GM12878 (cell line): ENCODE measurements at regions not wholly inside any gene's neighbourhood (a gene's known extent, or its start where the extent isn't known, plus 50 kb on each side); places are given as distances from the start of the nearest gene placed in this dataset.

Experiments used
- ATAC-seq: fragments of 200-7000 bp; cut with Tn5 transposase; 3 replicates; pipeline ENCODE4 v1.9.1; 2020; ENCODE audit warnings: mild to moderate bottlenecking, moderate library complexity
- BruUV-seq: library from RNA; stranded (reverse); fragments of 400-500 nt; replicated peaks from 2 replicates; lab custom pipeline; 2021; lab: Mats Ljungman, UMichigan
- CTCF ChIA-PET: fragments of 300-600 bp; sonication (Branson Sonifier 250); formaldehyde crosslinking; extraction: SDS; loops from one replicate; lab custom pipeline; 2021; ENCODE audit warnings: inconsistent platforms; lab: Yijun Ruan, JAX
- POLR2A ChIA-PET: fragments of 350-600 bp; formaldehyde crosslinking; extraction: SDS; loops from one replicate; lab custom pipeline; 2021; ENCODE audit warnings: inconsistent platforms; lab: Charles Lee
- RAD21 ChIA-PET: fragments of 300-600 bp; sonication (Branson Sonifier 250); formaldehyde crosslinking; loops from one replicate; lab custom pipeline; 2023; ENCODE audit warnings: antibody characterized with exemption; ENCODE audit not compliant: unreplicated experiment; lab: Charles Lee
- SMC1A ChIA-PET: fragments of 300-600 bp; sonication (Branson Sonifier 250); formaldehyde crosslinking; loops from one replicate; lab custom pipeline; 2023; ENCODE audit not compliant: unreplicated experiment, uncharacterized antibody; lab: Charles Lee
- DNase-seq: peaks from one replicate; pipeline ENCODE4 v3.0.0-alpha.2; 2011; ENCODE audit warnings: low read depth, low spot score
- FAIRE-seq: peaks from 3 replicates; lab custom pipeline; 2011; peaks lifted over from hg19 to GRCh38; lab: Jason Lieb, UNC
- H2AFZ ChIP-seq: 2 replicates; pipeline ENCODE4 v1.6.0; 2011; ENCODE audit warnings: low read depth, low read length, control low read depth; ENCODE audit not compliant: control insufficient read depth
- H3K27ac ChIP-seq: 2 replicates; pipeline ENCODE4 v1.5.1; 2011; ENCODE audit warnings: control low read depth; ENCODE audit not compliant: control insufficient read depth, insufficient read depth
- H3K27me3 ChIP-seq, 2 experiments: replicated peaks in 1 of 2; 2 replicates each; pipeline versions ENCODE4 v1.6.0 to v1.6.1; 2011; ENCODE audit warnings: low read length in 1 of 2; ENCODE audit not compliant: control insufficient read depth in 2 of 2, insufficient read depth in 2 of 2
- H3K36me3 ChIP-seq, 2 experiments: 2 replicates each; pipeline ENCODE4 v1.5.1; 2011; ENCODE audit warnings: low read length in 1 of 2; ENCODE audit not compliant: control insufficient read depth in 2 of 2, insufficient read depth in 2 of 2
- H3K4me1 ChIP-seq: 2 replicates; pipeline ENCODE4 v1.6.1; 2011; ENCODE audit warnings: mild to moderate bottlenecking, low read length, moderate library complexity, mixed read lengths; ENCODE audit not compliant: control insufficient read depth, insufficient read depth
- H3K4me2 ChIP-seq: 2 replicates; pipeline ENCODE4 v1.6.0; 2011; ENCODE audit warnings: control low read depth; ENCODE audit not compliant: control insufficient read depth, insufficient read depth
- H3K4me3 ChIP-seq: fragments of 200-600 bp; sonication (generic); 2 replicates; pipeline ENCODE4 v1.5.1; 2016
- H3K79me2 ChIP-seq: 2 replicates; pipeline ENCODE4 v1.6.0; 2011; ENCODE audit warnings: low read length; ENCODE audit not compliant: control insufficient read depth, insufficient read depth
- H3K9ac ChIP-seq: 2 replicates; pipeline ENCODE4 v1.8.0; 2011; ENCODE audit warnings: low read length, control low read depth, mixed read lengths; ENCODE audit not compliant: control insufficient read depth, insufficient read depth
- H3K9me3 ChIP-seq: replicated peaks from 3 replicates; pipeline ENCODE4 v1.5.1; 2011; ENCODE audit warnings: mild to moderate bottlenecking, low read length; ENCODE audit not compliant: control insufficient read depth, insufficient read depth
- H4K20me1 ChIP-seq: 2 replicates; pipeline ENCODE4 v1.6.0; 2011; ENCODE audit not compliant: control insufficient read depth, insufficient read depth
- BCL11A ChIP-seq: IDR thresholded peaks from 2 replicates; pipeline ENCODE4 v1.6.1; 2011; ENCODE audit warnings: low read depth, low read length
- ETV6 ChIP-seq, 2 experiments: fragments of 450-650 bp in 1 of 2; IDR thresholded peaks in 1 of 2; conservative IDR thresholded peaks in 1 of 2; 2 replicates each; pipeline ENCODE4 v1.6.1; 2014; ENCODE audit warnings: antibody characterized with exemption in 1 of 2, borderline replicate concordance in 1 of 2, low read depth in 1 of 2, mild to moderate bottlenecking in 1 of 2, moderate library complexity in 1 of 2
- HDAC6 ChIP-seq: fragments of 200-600 bp; sonication (generic); IDR thresholded peaks from one replicate; pipeline ENCODE4 v1.8.0; 2017; ENCODE audit warnings: antibody characterized with exemption; ENCODE audit not compliant: unreplicated experiment
- KLF5 ChIP-seq: fragments of 450-650 bp; IDR thresholded peaks from 2 replicates; pipeline ENCODE4 v1.6.1; 2014; ENCODE audit warnings: mild to moderate bottlenecking; ENCODE audit not compliant: partially characterized antibody
- LARP7 ChIP-seq: fragments of 450-650 bp; IDR thresholded peaks from 2 replicates; pipeline ENCODE4 v1.6.1; 2017; ENCODE audit warnings: mild to moderate bottlenecking
- MTA2 ChIP-seq: fragments of 450-650 bp; IDR thresholded peaks from 2 replicates; pipeline ENCODE4 v1.6.1; 2016; ENCODE audit warnings: low read depth, mild to moderate bottlenecking, moderate library complexity
- NBN ChIP-seq: fragments of 450-650 bp; IDR thresholded peaks from 2 replicates; pipeline ENCODE4 v1.6.1; 2016
- RAD51 ChIP-seq: fragments of 450-650 bp; IDR thresholded peaks from 2 replicates; pipeline ENCODE4 v1.6.1; 2016; ENCODE audit warnings: moderate library complexity, mild to moderate bottlenecking, inconsistent platforms
- RBBP5 ChIP-seq: fragments of 200-600 bp; sonication (generic); conservative IDR thresholded peaks from 2 replicates; pipeline ENCODE4 v1.6.1; 2016
- SMAD5 ChIP-seq: IDR thresholded peaks from 2 replicates; pipeline ENCODE4 v1.6.1; 2016; ENCODE audit warnings: antibody characterized with exemption, low read depth
- SP1 ChIP-seq: IDR thresholded peaks from one replicate; pipeline ENCODE4 v1.6.1; 2011; ENCODE audit warnings: low read depth, low read length
- WGBS: methylation state at CpG from one replicate; pipeline ENCODE4 v1.1.6; 2016; ENCODE audit warnings: low lambda C conversion rate; ENCODE audit not compliant: insufficient replicate concordance, insufficient coverage; ENCODE audit errors: missing lambda C conversion rate; 5-methylcytosine and 5-hydroxymethylcytosine counted together
- in situ Hi-C: fragments of 300-500 bp; cut with MboI; formaldehyde crosslinking; loops from 9 replicates; pipeline ENCODE4 v1.14.3; 2018; ENCODE audit warnings: mixed read lengths
- intact Hi-C: fragments of 100-400 bp; cut with micrococcal nuclease; formaldehyde crosslinking; loops from one replicate; pipeline ENCODE4 v1.14.2; 2022; ENCODE audit not compliant: unreplicated experiment
- TF ChIP-seq, protein P1 (sequence below): fragments of 450-650 bp; formaldehyde crosslinking; IDR thresholded peaks from 2 replicates; pipeline ENCODE4 v1.4.0; 2022; ENCODE audit warnings: mild to moderate bottlenecking, moderate library complexity
- TF ChIP-seq, protein P2 (sequence below): IDR thresholded peaks from 2 replicates; pipeline ENCODE4 v1.6.1; 2011; ENCODE audit warnings: borderline replicate concordance, low read depth, mild to moderate bottlenecking, moderate library complexity, low read length; ENCODE audit not compliant: insufficient read depth, poor library complexity, severe bottlenecking
- TF ChIP-seq, protein P3 (sequence below): IDR thresholded peaks from 2 replicates; pipeline ENCODE4 v1.6.1; 2012; ENCODE audit warnings: low read depth, low read length, improper control_type of control experiment

DNA sequence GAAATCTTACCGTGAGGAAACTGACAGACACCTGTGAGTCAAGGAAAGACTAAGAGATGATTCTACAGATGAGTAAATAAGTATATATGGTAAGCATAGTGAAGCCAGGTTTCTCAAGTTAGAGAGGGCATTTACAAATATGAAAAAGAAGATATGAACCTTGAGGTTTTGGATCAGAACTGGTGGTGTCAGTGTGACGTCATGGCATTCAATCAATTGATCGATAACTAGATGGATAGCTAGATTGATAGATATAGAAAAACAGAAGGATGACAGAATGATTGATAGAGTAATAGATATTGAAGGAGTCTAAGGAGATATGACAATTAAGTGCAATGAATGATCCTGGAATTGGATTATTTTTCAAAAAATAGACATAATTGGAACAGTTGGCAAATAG lies 350.2 kb upstream of the MC4R start:
- H3K4me2 ChIP-seq, result no peak overlapping the region
- H3K9me3 ChIP-seq, result no peaks in the 10 kb centered on the region
- no peak for FAIRE-seq
- ChIA-PET SMC1A (no interaction called here), POLR2A (no interaction called here), RAD21 (no interaction called here), CTCF (no interaction called here)
- DNase-seq, result no peak
- H4K20me1 ChIP-seq, result no peaks in the 10 kb centered on the region
- TF ChIP-seq SP1 (no peak), RBBP5 (no peak), RAD51 (no peak)
- ATAC-seq, result no peak
- H3K27ac ChIP-seq, result no peak overlapping the region
- H3K9ac ChIP-seq, result no peak overlapping the region
- H3K27me3 ChIP-seq, result no peaks in the 10 kb centered on the region
- no peak overlapping the region for H2AFZ ChIP-seq
- in situ Hi-C loops (no loop called here), intact Hi-C loops (no loop called here)
- no TSS peak for BruUV-seq
- 21% methylated on average over 3 of the region's 3 CpGs for WGBS
- H3K4me3 ChIP-seq, result no peak overlapping the region
- no peaks in the 10 kb centered on the region for H3K36me3 ChIP-seq
- no peaks in the 10 kb centered on the region for H3K79me2 ChIP-seq
- no peaks in the 10 kb centered on the region for H3K4me1 ChIP-seq

DNA sequence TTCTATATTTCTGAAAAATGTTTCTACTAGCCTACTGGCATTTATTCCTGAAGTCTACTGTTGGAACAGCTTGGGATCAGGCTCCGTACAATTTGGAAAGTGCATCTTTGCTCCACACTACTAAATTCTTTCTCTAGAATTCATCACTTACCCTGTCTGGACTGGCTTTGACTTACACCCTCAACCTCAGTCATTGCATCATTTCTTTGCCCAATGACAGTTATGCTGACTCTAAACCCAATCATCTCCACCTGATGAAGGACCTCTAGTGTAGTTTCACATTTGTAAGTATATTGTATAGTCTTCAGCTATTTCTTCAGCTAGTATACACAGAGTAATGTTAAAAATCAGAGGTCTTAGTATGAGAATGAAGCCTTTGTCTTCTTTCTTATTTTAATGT lies 359.6 kb upstream of the MC4R start:
- no peak for FAIRE-seq
- POLR2A ChIA-PET, result no interaction called here
- Histone ChIP-seq H3K4me2 (no peak overlapping the region), H3K27ac (no peak overlapping the region), H3K27me3 (no peaks in the 10 kb centered on the region), H3K79me2 (no peaks in the 10 kb centered on the region), H3K9me3 (no peaks in the 10 kb centered on the region), H3K9ac (no peak overlapping the region), H3K4me1 (no peaks in the 10 kb centered on the region), H2AFZ (no peak overlapping the region), H3K36me3 (no peaks in the 10 kb centered on the region), H3K4me3 (no peak overlapping the region), H4K20me1 (no peaks in the 10 kb centered on the region)
- no TSS peak for BruUV-seq
- WGBS, result 11% methylated on average over 1 of the region's 1 CpG
- in situ Hi-C loops (no loop called here), intact Hi-C loops (no loop called here)
- ATAC-seq, result no peak
- no peak for DNase-seq
- SMC1A ChIA-PET, result no interaction called here
- RAD21 ChIA-PET, result no interaction called here
- CTCF ChIA-PET, result no interaction called here
- TF ChIP-seq HDAC6, result no peak
- no peak for TF ChIP-seq ETV6 (conservative IDR thresholded peaks at IDR 0.05 in 1 of 2, IDR thresholded peaks at IDR 0.05 in 1 of 2; ENCODE audit: borderline replicate concordance in 1 of 2, low read depth in 1 of 2)
- TF ChIP-seq, protein P1, sequence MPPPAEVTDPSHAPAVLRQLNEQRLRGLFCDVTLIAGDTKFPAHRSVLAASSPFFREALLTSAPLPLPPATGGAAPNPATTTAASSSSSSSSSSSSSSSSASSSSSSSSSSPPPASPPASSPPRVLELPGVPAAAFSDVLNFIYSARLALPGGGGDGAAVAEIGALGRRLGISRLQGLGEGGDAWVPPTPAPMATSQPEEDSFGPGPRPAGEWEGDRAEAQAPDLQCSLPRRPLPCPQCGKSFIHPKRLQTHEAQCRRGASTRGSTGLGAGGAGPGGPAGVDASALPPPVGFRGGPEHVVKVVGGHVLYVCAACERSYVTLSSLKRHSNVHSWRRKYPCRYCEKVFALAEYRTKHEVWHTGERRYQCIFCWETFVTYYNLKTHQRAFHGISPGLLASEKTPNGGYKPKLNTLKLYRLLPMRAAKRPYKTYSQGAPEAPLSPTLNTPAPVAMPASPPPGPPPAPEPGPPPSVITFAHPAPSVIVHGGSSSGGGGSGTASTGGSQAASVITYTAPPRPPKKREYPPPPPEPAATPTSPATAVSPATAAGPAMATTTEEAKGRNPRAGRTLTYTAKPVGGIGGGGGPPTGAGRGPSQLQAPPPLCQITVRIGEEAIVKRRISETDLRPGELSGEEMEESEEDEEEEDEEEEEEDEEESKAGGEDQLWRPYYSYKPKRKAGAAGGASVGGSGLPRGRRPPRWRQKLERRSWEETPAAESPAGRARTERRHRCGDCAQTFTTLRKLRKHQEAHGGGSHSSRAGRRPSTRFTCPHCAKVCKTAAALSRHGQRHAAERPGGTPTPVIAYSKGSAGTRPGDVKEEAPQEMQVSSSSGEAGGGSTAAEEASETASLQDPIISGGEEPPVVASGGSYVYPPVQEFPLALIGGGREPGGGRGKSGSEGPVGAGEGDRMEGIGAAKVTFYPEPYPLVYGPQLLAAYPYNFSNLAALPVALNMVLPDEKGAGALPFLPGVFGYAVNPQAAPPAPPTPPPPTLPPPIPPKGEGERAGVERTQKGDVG (CRISPR knock-in tag), result no peak
- TF ChIP-seq, protein P2, sequence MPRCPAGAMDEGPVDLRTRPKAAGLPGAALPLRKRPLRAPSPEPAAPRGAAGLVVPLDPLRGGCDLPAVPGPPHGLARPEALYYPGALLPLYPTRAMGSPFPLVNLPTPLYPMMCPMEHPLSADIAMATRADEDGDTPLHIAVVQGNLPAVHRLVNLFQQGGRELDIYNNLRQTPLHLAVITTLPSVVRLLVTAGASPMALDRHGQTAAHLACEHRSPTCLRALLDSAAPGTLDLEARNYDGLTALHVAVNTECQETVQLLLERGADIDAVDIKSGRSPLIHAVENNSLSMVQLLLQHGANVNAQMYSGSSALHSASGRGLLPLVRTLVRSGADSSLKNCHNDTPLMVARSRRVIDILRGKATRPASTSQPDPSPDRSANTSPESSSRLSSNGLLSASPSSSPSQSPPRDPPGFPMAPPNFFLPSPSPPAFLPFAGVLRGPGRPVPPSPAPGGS, result no peak
- no peak for TF ChIP-seq LARP7
- no peak for TF ChIP-seq KLF5
- no peak for TF ChIP-seq SMAD5
- TF ChIP-seq BCL11A, result no peak
- TF ChIP-seq, protein P3, sequence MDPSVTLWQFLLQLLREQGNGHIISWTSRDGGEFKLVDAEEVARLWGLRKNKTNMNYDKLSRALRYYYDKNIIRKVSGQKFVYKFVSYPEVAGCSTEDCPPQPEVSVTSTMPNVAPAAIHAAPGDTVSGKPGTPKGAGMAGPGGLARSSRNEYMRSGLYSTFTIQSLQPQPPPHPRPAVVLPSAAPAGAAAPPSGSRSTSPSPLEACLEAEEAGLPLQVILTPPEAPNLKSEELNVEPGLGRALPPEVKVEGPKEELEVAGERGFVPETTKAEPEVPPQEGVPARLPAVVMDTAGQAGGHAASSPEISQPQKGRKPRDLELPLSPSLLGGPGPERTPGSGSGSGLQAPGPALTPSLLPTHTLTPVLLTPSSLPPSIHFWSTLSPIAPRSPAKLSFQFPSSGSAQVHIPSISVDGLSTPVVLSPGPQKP, result no peak
- TF ChIP-seq MTA2, result no peak
- TF ChIP-seq NBN, result no peak
